Amniotic stem cell (primary cell): ENCODE measurements at regions not wholly inside any gene's neighbourhood (a gene's known extent, or its start where the extent isn't known, plus 50 kb on each side); places are given as distances from the start of the nearest gene placed in this dataset.

Experiments
- DNase-seq: peaks from one replicate; lab custom pipeline; 2025; lab: John Stamatoyannopoulos, UW

- DNase-seq, result no peak
Observed at GRCh38 chr4:30875658-30876269, 155.6 kb downstream of the PCDH7 start.

- no peak for DNase-seq
Observed at GRCh38 chr4:30879855-30880598, 159.9 kb downstream of the PCDH7 start.

- DNase-seq, result no peak
Observed at GRCh38 chr4:30881985-30882384, 161.8 kb downstream of the PCDH7 start.

GRCh38 chr4:30882443-30882842 is 162.3 kb downstream of the PCDH7 start:
- DNase-seq, result no peak

- DNase-seq, result no peak
Observed at GRCh38 chr4:30882995-30883675, 163.0 kb downstream of the PCDH7 start.

- DNase-seq, result no peak
Observed at GRCh38 chr4:30901461-30902451, 181.6 kb downstream of the PCDH7 start.

GRCh38 chr4:30903502-30904214 is 183.5 kb downstream of the PCDH7 start:
- no peak for DNase-seq

GRCh38 chr4:30904215-30904555 is 184.0 kb downstream of the PCDH7 start:
- no peak for DNase-seq

GRCh38 chr4:30904588-30904987 is 184.4 kb downstream of the PCDH7 start:
- no peak for DNase-seq

- no peak for DNase-seq
Observed at GRCh38 chr4:30912098-30912714, 192.0 kb downstream of the PCDH7 start.

GRCh38 chr4:30916337-30917274 is 196.4 kb downstream of the PCDH7 start:
- no peak for DNase-seq

GRCh38 chr4:30917946-30918345 is 197.8 kb downstream of the PCDH7 start:
- no peak for DNase-seq

GRCh38 chr4:30919458-30919857 is 199.3 kb downstream of the PCDH7 start:
- no peak for DNase-seq

GRCh38 chr4:30920043-30920442 is 199.9 kb downstream of the PCDH7 start:
- no peak for DNase-seq

GRCh38 chr4:30922625-30923024 is 202.5 kb downstream of the PCDH7 start:
- DNase-seq, result no peak

- no peak for DNase-seq
Observed at GRCh38 chr4:30924495-30924894, 204.3 kb downstream of the PCDH7 start.

GRCh38 chr4:30929649-30930048 is 209.5 kb downstream of the PCDH7 start:
- DNase-seq, result no peak

GRCh38 chr4:30930276-30930675 is 210.1 kb downstream of the PCDH7 start:
- no peak for DNase-seq

GRCh38 chr4:30932581-30932980 is 212.4 kb downstream of the PCDH7 start:
- no peak for DNase-seq

GRCh38 chr4:30939069-30939468 is 218.9 kb downstream of the PCDH7 start:
- DNase-seq, result no peak
